ENCODE measurements at regions not wholly inside any gene's neighbourhood (a gene's known extent, or its start where the extent isn't known, plus 50 kb on each side); places are given as distances from the start of the nearest gene placed in this dataset.

- ChIA-PET CTCF (no interaction called here), POLR2A (no interaction called here)
Measured at GRCh38 chr6:22091424-22091948, 205.3 kb downstream of the PRL start.

GRCh38 chr6:22095836-22096235, 201.0 kb downstream of the PRL start:
- H3K4me3 ChIP-seq (ENCODE audit: low read depth, low read length), result no peak overlapping the region
- ChIA-PET POLR2A (no interaction called here), CTCF (no interaction called here)
- H3K36me3 ChIP-seq (ENCODE audit: control insufficient read depth, insufficient read depth, low read length), result no peaks in the 10 kb centered on the region
- no peaks in the 10 kb centered on the region for H3K27me3 ChIP-seq (ENCODE audit: control insufficient read depth, insufficient read depth, low read length)
- TF ChIP-seq CTCF (IDR thresholded peaks at IDR 0.05; ENCODE audit: insufficient read depth, low read depth, low read length), result no peak
- no peak for DNase-seq (ENCODE audit: low read depth)

More at GRCh38 chr6:22091424-22091948, 205.3 kb downstream of the PRL start:
- H3K36me3 ChIP-seq (ENCODE audit: control insufficient read depth, insufficient read depth, low read length), result no peaks in the 10 kb centered on the region
- no peak for TF ChIP-seq CTCF (IDR thresholded peaks at IDR 0.05; ENCODE audit: insufficient read depth, low read depth, low read length)
- H3K27me3 ChIP-seq (ENCODE audit: control insufficient read depth, insufficient read depth, low read length), result no peaks in the 10 kb centered on the region
- DNase-seq (ENCODE audit: low read depth), result no peak
- H3K4me3 ChIP-seq (ENCODE audit: low read depth, low read length), result no peak overlapping the region

- Histone ChIP-seq H3K27me3 (ENCODE audit: control insufficient read depth, insufficient read depth, low read length) (no peaks in the 10 kb centered on the region), H3K36me3 (ENCODE audit: control insufficient read depth, insufficient read depth, low read length) (no peaks in the 10 kb centered on the region), H3K4me3 (ENCODE audit: low read depth, low read length) (no peak overlapping the region)
- ChIA-PET POLR2A (no interaction called here), CTCF (interaction anchor here (1.0 kb wide), 1 partner anchor 8 kb away, joined by 3 read pairs; no protein-coding TSS in a partner anchor)
- DNase-seq (ENCODE audit: low read depth), result no peak
- no peak for TF ChIP-seq CTCF (IDR thresholded peaks at IDR 0.05; ENCODE audit: insufficient read depth, low read depth, low read length)
Measured at GRCh38 chr6:22098601-22099031, 198.2 kb downstream of the PRL start.

- H3K27me3 ChIP-seq (ENCODE audit: control insufficient read depth, insufficient read depth, low read length), result no peaks in the 10 kb centered on the region
- POLR2A ChIA-PET, result no interaction called here
- TF ChIP-seq CTCF (IDR thresholded peaks at IDR 0.05; ENCODE audit: insufficient read depth, low read depth, low read length), result no peak
- no peak for DNase-seq (ENCODE audit: low read depth)
- H3K36me3 ChIP-seq (ENCODE audit: control insufficient read depth, insufficient read depth, low read length), result no peaks in the 10 kb centered on the region
- CTCF ChIA-PET, result no interaction called here
- no peak overlapping the region for H3K4me3 ChIP-seq (ENCODE audit: low read depth, low read length)
Measured at GRCh38 chr6:22099231-22099630, 197.6 kb downstream of the PRL start.

- no peaks in the 10 kb centered on the region for H3K27me3 ChIP-seq (ENCODE audit: control insufficient read depth, insufficient read depth, low read length)
- ChIA-PET POLR2A (no interaction called here), CTCF (no interaction called here)
Measured at GRCh38 chr6:22099923-22100322, 196.9 kb downstream of the PRL start.

More at GRCh38 chr6:22099923-22100322, 196.9 kb downstream of the PRL start:
- no peak overlapping the region for H3K4me3 ChIP-seq (ENCODE audit: low read depth, low read length)
- no peak for DNase-seq (ENCODE audit: low read depth)
- H3K36me3 ChIP-seq (ENCODE audit: control insufficient read depth, insufficient read depth, low read length), result no peaks in the 10 kb centered on the region
- no peak for TF ChIP-seq CTCF (IDR thresholded peaks at IDR 0.05; ENCODE audit: insufficient read depth, low read depth, low read length)
